NOMO-1 treated with dmso at 0.1 percent for 144 hours (cell line): ENCODE measurements at regions not wholly inside any gene's neighbourhood (a gene's known extent, or its start where the extent isn't known, plus 50 kb on each side); places are given as distances from the start of the nearest gene placed in this dataset.

Experiments
- DNase-seq: peaks from one replicate; lab custom pipeline; 2025; ENCODE audit not compliant: unreplicated experiment; lab: John Stamatoyannopoulos, UW

DNA sequence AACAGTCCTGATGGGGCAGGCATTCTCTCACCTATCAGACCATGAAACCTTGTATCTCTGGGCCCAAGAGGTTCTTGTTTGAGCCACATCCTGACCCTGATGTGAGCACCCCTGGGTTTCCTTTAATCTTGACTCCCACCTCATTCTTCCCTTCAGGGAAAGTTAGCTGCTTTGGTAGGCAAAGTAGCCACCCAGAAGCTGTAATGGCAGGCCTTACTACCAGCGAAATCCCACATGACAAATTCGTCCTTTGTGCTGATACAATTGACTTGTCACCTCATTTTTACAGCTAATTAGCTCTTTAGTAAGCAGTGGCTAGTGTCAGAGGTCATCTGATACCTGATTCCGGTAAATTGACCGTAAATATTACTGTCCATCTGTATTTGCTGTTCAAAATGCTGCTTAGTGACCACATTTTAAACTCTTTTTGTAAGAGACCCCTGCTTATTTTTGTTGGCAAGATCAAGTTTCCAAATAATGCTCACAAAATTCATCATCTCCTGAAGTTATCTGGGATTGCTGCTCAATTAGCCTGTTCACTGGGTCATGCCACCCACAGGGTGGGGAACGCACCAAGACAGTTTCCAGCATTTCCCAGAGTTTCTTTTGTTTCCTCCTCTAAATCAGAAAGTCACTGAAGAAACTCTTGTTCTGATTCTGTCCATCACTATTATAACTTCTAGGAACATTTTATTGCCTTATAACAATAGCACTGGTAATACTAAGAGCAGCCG, 329.7 kb downstream of the GPAT3 start:
- DNase-seq, result no peak

DNA sequence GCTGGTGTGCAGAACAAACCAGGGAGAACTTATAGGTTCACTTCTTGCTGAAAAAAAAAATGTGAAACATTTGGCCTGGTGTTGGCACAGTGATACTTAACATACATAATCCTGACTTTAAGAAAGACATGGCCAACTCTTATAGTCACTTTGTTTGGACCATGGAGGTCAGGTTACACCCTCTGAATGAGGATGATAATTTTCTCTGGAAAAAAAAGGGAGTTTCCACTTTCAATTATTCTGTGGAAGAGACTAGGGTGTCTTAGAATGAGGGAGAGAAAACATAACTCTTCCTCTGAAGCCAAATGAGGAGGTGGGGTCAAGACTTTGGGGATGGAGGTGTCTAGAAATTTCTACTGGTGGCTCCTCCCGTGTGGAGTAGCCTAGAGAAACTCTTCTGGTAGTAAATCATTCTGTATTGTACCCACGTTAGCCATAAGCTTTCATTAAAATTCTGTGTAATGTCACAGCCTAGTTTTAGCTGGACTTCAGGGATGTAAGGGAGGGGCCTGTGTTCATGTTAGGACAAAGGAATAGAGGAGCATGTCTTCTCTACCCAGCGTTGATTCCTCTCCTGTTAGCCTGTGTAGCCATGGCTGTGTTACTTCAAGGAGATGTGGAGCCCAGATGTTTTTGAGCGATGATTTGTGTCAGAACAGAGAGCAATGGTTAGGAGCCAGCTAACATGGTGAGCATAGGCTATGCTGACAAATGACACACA, 328.3 kb downstream of the GPAT3 start:
- DNase-seq, result no peak

DNA sequence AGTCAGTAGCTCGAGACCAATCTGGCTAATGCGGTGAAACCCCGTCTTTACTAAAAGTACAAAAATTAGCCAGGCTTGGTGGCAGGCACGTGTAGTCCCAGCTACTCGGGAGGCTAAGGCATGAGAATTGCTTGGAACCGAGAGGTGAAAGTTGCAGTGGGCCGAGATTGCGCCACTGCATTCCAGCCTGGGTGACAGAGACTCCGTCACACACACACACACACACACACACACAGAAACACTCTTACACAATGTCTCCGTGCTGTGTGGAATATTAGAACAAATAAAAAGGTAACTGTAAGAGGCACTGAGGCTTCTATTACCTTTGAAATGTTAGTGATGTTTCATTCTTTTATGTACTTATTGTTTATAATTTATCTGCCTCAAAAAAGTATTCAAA, 326.6 kb downstream of the GPAT3 start:
- no peak for DNase-seq

DNA sequence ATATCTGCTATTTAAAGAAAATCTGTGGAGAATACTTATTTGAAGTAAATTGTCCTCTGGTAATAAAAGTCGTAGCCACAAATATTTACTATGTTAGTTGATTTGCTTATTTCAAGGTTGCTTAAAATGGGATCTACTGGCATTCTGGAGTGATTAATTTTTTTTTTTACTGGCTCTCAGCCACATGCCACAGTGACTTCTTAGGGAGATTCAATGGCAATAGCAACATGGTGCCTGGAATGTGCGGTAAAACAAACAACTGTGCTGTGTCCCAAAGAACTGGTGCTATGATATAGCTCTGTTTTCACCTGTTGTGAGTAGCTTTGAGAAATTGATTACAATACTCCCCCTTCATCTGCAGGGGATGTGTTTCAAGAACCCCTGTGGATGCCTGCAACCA, 324.3 kb downstream of the GPAT3 start:
- no peak for DNase-seq

DNA sequence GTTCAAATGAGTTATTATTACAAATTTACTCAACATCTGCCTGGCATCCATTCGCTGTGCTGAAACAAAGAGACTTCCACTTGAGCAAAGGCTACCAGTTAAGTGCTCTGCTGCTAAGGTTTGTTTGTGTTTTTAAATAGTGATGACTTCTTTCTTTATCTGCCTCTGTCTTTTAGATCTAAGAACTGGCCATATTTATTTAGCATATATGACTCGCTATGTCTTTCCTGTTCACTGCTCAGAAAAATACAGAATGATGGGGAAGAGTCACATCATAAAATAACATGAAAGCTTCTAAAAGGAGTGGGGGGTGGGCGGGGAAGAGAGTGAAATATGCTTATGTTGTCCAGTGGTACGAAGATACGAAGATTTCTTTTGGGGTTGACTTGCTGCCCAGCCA, 322.2 kb downstream of the GPAT3 start:
- DNase-seq, result no peak

DNA sequence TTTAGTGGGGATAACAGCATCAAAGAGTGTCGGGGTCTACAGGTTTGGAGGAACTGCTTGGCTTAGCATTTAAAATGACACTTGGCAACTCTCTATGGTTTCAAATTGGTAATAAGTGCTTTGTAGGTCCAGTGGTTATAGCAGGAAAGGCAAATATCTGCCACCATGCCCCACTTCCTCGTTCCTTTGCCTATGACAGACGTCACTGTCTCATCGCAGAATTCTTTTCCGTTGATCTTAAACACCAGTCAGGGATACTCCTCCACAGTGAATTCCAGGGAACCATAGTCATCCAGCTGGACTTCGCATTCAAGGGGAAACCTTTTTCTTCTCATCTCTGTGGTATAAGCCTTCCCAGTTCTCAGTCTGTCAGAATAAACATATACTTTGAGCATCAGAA, 319.1 kb downstream of the GPAT3 start:
- no peak for DNase-seq

DNA sequence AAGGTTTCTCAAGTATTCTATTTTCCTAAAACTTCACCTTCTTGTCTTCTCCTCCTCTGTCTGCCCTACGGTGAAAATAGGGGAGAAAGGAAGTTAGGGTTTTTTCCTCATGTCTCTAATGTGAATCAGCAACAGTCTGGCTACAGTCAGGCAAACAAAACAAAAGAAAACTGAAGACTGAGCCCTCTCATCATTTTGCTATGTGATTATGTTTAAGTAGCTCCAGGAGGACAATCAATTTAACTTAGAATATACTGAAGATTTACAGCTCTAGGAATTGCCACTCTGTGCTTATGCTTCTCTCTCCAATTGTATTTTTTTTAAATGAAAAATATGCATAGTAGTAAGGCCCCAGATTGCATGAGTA, 316.2 kb downstream of the GPAT3 start:
- no peak for DNase-seq

DNA sequence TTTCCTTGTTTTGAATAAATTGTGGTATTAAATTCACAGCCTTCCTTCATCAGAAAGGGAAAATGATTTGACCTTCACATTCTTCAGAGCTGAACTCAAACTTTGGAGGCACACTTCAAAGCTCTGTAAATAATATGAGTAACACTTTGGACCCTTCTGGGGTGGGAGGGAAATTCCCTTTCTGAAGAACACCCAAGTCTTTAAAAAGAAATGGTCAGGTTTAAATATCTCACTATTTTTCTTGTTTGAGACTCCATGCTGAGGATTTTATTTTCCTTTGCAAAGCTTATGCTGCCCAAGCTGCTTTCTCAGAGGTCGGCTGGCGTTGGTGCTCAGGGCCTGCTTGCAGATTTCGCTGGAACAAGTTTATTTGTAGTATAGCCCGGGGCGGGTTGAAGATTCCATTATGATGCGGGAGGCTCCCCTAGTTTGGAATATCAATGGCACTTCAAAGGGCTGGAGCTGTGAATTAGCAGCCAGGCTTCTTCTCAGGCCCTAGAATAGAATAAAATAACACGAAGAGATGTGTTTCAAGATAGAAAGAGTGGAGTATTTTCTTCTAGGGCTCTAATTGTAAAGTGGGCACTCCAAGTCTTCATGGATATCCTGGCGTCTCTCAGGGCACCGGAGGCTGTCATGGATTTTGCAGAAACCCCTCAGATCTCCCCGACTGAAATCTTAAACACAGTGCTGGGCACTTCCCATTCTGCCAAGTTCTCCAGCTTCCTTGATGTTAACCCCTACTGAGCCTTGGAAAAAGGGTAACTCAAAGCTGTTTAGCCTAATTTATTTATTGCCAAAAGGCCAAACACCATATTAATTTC, 315.6 kb downstream of the GPAT3 start:
- no peak for DNase-seq

DNA sequence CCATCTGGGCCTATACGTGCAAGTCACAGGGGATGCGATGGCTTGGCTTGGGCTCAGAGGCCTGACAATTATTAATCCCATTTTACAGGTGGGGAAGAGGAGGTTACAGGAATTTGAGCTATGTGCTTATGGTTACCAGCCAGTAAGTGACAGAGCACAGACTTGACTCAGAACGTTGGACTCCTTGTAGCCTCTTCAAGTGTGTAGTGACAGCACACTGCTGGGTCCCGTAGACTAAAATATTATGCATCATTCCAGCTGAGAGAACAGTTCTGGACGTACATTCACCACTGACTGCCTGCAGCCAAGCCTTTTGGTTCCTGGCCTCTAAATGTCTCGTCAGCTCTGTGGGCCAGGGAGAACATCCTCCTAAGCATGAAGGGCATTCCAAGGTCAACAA, 314.5 kb downstream of the GPAT3 start:
- no peak for DNase-seq

DNA sequence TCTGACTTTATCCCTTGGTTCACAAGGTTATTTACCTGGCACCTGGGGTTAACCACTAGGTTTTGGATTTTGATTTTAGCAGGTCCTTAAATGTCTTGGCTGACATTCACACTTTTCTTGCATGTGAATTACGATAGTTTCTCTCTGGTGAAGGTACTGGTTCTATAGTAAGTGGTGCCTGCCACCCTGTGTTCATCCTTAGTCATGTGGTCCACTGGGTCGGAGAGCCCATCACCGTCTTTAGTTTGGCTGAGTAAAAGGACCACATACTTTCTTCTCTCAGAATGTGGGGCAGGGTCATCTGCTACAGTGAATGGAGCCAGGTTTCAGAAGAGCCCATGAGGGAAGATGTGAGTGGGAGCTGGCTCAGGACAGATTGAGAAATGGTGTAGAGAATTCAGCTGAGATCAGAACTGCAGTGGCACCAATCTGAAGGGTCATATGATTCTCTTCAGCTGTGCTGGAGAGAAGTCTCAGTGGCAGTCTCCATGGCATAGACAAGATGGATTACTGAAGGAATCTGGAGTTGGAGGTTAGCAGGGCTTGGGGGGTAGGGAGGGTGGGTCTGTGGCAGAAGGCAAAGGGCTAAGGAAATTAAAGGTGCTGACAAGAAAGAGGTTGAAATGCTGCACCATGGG, 310.4 kb downstream of the GPAT3 start:
- DNase-seq, result no peak

DNA sequence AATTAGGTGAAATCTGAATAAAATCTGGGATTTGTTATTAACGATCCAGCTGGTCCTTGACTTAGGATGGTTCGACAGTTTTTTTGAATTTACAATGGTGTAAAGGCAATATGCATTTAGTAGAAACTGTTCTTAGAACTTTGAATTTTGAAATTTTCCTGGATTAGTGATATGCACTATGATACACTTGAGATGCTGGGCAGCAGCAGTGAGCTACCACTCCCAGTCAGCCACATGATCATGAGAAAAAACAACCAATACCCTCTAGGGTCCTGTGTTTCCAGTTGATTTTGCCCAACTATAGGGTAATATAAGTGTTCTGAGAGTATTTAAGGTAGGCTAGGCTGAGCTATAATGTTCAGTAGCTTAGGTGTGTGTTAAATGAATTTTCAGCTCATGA, 303.7 kb downstream of the GPAT3 start:
- no peak for DNase-seq

DNA sequence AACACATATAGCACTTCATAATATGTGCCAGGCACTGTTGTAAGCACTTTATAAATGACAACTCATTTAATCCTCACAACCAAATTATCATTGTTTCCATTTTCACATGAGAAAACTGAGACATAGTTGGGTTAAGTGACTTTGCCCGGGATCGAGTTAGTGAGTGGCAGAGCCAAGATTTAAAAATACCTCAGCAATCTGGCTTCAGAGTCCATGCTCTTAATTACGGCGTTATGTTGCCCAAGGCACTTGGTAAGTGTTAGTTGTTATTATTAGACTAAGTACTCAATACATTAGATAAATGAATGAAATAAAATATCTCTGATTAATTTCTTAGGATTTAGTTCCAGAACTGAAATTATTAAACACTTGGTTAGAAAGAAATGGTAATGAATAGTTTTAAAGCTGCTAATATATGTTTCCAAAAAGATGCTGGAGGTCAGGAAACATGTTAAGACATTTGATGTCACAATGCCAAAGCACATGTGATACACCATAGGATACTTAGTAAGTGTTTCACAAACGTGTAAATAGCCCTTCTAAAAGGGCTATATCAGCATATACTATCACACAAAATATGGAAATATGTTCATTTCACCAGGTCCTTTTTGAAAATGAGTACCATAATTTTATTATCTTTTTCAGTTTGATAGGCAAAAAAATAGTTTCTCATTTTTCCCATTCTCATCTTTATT, 301.9 kb downstream of the GPAT3 start:
- DNase-seq, result no peak

DNA sequence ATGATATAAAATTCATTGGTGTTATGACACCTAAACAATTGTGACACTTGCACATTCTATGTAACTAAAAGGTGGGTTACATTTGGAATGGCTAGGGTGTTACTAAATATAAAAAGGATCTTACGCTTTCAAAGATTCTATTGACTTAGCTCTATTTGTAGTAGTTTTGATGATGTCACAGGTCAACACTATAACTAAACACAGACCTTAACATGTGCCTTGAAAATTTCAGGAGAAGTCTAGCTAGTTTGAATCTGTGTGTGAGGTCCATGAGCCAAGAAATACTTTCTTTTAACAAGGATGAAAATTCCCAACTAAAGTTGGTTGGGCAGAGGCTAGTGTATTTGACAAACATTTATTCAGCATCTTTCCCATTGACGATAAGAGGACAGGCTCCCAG, 298.0 kb downstream of the GPAT3 start:
- no peak for DNase-seq

DNA sequence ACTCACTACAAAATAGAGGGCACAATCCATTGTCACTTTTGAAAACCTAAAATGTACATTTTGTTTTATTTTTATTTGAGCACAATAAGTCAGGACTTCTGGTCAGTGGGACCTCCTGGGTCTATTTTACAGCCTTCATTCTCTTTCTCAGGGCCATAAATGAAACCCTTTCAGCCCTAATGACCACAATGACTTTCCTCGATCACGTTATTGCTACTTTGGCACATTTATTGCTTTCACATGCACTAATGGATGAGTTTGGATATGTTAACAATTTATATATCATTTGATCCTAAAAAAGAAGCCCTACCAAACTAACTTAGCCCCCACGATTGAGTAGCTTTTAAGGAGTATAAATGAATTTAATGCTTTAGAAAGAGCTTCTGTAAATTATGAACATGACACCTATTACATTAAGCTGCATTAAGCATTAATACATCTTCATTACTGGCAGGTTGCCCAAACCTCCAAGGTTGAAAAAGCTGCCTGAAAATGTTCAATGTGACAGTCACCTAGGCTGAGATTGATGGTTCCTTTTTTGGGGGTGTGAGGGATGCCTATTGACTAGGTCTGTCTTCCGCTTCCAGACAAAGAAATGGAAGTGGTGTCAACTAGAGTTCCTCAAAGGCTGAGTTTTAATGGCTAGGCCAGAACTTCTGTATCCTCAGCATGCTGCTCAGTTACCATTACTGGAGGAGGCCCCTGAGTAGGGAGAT, 296.4 kb downstream of the GPAT3 start:
- DNase-seq, result no peak

DNA sequence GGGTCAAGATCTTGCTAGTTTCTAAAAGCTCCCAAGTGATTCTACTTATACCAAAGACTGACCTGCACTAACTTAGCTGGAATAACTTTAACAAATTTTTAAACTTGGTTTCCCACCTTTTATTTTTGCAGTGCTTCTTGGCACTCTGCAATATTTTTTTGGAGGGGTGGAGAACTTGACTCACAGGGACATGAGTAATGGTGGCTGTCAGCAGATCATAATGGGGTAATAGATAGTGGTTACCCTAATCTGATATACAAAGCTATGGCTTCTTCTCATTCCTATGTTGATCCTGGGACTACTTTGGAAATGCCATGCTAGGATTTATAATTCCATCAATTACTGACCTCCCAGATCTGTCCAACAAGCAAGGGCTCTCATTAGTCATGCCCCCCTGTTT, 295.7 kb downstream of the GPAT3 start:
- no peak for DNase-seq

DNA sequence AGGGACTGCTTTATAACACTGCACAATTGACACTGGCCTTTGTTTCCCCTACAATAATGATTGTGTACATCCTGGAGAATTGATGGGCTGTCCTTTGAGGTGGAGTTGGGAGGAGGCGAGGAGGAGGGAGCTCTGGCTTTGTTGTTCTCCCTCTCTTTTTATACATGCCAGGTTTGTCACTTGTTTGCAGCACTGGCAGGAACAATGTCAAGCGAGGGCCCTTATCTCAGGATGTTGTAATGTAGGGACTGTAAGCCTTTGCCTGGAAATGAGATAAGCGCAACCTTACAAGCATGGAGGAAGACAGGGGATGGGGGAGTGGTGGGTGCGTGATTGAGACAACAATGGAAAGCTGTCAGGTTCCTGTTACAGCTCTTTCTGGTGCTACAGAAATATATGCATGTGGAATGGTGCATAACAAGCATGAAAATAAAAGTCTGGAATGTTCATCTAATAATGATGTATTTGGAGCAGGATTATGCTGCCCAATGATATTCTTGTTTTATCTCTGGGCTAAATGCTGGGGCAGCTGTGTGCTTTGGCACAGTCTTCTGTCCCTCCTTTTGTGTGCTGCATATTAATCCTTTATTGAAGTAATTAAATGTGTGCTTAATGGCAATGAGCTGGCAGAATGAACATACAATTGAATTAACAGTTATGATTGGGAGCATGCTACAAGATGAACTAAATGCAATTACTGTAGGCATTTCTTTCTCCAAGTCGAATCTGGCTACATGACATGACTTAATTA, 294.4 kb downstream of the GPAT3 start:
- no peak for DNase-seq

DNA sequence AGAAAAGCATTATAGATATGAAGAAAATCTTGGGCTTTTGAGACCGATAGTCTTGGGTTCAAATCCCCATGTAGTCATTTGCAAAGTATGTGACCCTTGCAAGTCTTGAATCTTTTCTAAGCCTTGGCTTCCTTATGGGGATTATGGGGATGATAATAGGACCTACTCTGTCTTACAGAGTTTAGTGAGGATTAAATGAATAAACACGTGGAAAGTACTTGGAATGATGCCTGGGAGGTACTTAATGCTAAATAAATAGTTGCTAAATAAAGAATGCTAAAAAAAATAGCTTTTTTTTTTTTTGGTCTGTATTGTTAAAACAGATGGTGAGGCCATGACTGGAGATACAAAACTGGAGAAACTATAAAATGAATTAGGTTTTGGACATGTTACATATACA, 292.7 kb downstream of the GPAT3 start:
- DNase-seq, result no peak

DNA sequence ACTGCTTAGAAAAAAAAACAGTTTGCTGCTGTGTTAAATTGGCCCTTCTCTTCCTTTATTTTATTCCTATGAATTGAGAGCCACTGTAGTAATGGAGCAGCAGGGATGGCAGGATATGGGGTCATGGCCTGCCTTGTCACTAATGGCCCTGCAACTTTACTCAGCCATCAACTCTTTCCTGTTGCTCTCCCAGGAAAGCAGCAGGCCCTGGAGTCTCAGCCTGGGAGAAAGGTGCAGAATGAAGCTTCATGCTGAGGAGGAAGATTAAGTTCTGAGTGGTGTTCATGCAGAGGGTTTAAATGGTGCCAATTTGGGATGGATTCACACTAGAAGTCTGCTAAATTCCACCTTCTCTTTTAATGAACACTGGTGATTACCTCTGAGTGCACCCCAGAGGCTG, 285.6 kb downstream of the GPAT3 start:
- DNase-seq, result no peak

DNA sequence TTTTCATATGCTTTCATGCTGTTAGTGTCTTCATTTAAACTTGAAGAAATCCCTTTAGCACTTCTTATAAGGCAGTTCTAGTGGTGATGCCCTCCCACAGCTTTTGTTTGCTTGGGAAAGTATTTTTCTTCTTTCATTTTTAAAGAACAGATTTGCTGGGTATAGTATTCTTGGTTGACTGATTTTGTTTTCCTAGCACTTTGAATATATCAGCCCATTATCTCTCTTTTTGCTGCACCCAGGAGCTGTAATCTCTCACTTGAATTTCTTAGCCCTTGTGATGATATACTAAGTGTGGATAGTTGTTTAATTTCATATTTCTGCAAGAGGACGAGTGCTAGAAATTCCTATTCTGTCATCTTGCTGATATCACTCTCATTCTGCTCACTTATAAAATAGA, 283.7 kb downstream of the GPAT3 start:
- DNase-seq, result no peak

DNA sequence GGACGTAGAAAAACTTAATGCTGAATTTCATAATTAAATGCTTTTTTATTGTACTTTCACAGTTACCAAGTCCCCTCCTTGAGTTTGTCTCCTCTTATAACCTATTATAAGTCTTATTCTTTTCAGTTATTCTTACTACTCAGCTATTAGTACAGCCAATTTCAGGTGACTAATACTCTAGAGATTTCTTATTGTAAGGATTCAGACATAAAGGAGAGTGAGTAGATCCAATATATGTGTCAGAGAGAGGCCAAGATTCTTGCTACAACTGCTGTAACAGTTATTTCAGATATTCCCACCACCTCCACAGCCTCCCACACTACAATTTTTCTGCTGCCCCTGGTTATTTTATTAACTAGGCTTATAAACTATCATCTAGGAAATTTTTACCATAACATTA, 274.5 kb downstream of the GPAT3 start:
- DNase-seq, result no peak
